ENCODE measurements at regions not wholly inside any gene's neighbourhood (a gene's known extent, or its start where the extent isn't known, plus 50 kb on each side); places are given as distances from the start of the nearest gene placed in this dataset.

- TF ChIP-seq CTCF (IDR thresholded peaks at IDR 0.05) (no peak), ZFX (IDR thresholded peaks at IDR 0.05; ENCODE audit: borderline replicate concordance) (no peak)
These were observed 781.1 kb downstream of the RAB28 start for GRCh38 chr4:12703036-12703435.
